ENCODE measurements at regions not wholly inside any gene's neighbourhood (a gene's known extent, or its start where the extent isn't known, plus 50 kb on each side); places are given as distances from the start of the nearest gene placed in this dataset.

- TF ChIP-seq, protein P1, sequence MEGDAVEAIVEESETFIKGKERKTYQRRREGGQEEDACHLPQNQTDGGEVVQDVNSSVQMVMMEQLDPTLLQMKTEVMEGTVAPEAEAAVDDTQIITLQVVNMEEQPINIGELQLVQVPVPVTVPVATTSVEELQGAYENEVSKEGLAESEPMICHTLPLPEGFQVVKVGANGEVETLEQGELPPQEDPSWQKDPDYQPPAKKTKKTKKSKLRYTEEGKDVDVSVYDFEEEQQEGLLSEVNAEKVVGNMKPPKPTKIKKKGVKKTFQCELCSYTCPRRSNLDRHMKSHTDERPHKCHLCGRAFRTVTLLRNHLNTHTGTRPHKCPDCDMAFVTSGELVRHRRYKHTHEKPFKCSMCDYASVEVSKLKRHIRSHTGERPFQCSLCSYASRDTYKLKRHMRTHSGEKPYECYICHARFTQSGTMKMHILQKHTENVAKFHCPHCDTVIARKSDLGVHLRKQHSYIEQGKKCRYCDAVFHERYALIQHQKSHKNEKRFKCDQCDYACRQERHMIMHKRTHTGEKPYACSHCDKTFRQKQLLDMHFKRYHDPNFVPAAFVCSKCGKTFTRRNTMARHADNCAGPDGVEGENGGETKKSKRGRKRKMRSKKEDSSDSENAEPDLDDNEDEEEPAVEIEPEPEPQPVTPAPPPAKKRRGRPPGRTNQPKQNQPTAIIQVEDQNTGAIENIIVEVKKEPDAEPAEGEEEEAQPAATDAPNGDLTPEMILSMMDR (IDR thresholded peaks at IDR 0.05): peak in 1 of 3 donors; percentile 40
- TF ChIP-seq POLR2A (IDR thresholded peaks at IDR 0.05): no peak
- no peak overlapping the region for H3K4me3 ChIP-seq (ENCODE audit: low read depth, poor library complexity, severe bottlenecking)
- WGBS, 2 donors: 52 to 57% methylated on average over 5 of the region's 5 CpGs
- no peak for DNase-seq (ENCODE audit: low spot score in 2 of 2)
- intact Hi-C loops (cut with DNase I; ENCODE audit: low total_unique reads): loop anchor here (5.0 to 10.0 kb wide), 2 partner anchors 147 to 479 kb away; no protein-coding TSS in a partner anchor
These were observed 52.7 kb upstream of the SPTSSB start for GRCh38 chr3:161423911-161424522.

DNA sequence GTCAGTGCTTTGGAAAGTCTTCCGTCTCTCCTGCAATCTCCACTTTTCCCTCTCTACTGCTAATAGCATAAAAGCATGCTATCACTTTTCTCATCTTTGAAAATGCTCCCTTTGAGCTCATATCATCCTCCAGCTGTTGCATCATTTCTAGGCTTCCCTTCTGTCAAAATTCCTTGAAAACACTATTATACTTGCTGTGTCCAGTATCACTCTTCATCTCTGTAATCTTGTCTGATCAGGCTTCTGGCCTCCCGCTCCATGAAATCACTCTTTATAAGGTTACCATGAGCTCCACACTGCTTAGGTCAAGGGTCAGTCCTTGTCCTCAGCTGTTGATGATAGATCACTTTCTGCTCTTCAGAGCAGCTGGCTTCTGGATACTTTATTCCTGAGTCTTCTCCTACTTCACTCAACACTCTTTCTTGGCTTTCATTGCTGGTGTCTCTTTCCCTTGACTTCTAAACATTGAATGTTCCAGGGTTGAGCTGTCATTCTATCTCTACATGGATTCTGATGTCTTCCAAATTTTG, 50.9 kb upstream of the SPTSSB start:
- intact Hi-C loops (cut with DNase I; ENCODE audit: low total_unique reads): loop anchor here (5.0 to 10.0 kb wide), 2 partner anchors 145 to 477 kb away; no protein-coding TSS in a partner anchor
- 84 to 87% methylated on average over 2 of the region's 2 CpGs for WGBS, 2 donors
- TF ChIP-seq, protein P1 (IDR thresholded peaks at IDR 0.05): no peak
- no peak for TF ChIP-seq POLR2A (IDR thresholded peaks at IDR 0.05)
- DNase-seq (ENCODE audit: low spot score in 2 of 2): no peak
- no peak overlapping the region for H3K4me3 ChIP-seq (ENCODE audit: low read depth, poor library complexity, severe bottlenecking)

Measured in lower leg skin (tissue), 4 donors.